Omental fat pad (tissue), 3 donors: ENCODE measurements at regions not wholly inside any gene's neighbourhood (a gene's known extent, or its start where the extent isn't known, plus 50 kb on each side); places are given as distances from the start of the nearest gene placed in this dataset.

ENCODE experiments used
- ATAC-seq: fragments of 150-250 bp; one replicate; pipeline ENCODE4 v1.9.1; 2016; ENCODE audit warnings: mild to moderate bottlenecking, moderate library complexity; ENCODE audit not compliant: low FRiP score
- DNase-seq: peaks from one replicate; pipeline ENCODE4 v3.0.0-alpha.2; 2019; ENCODE audit warnings: low spot score
- TF ChIP-seq, protein P1 (sequence below), 3 donors: fragments of 450-650 bp; IDR thresholded peaks; one replicate each; pipeline ENCODE4 v1.5.1; 2016 to 2017; ENCODE audit warnings: antibody characterized with exemption in 3 of 3, mild to moderate bottlenecking in 3 of 3, moderate library complexity in 2 of 3

DNA sequence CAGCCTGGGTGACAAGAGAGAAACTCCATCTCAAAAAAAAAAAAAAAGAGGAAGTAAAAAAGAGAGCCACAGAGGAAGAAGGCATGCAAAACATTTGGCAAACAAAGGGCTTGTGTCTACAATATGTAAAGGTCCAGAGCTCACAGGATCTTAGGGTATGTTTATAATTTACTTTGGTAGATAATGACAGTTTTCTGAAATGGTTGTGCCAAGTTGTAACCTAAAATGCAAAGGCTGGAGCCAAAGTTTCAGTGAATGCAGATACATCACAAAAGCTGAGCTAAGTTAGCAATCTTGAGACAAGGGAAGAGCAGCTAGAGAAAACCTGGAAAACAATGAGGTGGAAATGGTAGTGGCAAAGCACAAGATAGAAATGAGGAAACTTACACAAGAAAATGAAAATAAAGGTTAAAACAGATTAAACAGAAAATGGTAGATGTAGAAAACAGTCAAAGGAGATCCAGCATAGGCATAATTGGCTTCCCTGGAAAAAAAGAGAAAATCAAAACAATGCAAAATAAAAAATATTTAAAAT, 77.5 kb upstream of the HK2 start:
- TF ChIP-seq, protein P1, sequence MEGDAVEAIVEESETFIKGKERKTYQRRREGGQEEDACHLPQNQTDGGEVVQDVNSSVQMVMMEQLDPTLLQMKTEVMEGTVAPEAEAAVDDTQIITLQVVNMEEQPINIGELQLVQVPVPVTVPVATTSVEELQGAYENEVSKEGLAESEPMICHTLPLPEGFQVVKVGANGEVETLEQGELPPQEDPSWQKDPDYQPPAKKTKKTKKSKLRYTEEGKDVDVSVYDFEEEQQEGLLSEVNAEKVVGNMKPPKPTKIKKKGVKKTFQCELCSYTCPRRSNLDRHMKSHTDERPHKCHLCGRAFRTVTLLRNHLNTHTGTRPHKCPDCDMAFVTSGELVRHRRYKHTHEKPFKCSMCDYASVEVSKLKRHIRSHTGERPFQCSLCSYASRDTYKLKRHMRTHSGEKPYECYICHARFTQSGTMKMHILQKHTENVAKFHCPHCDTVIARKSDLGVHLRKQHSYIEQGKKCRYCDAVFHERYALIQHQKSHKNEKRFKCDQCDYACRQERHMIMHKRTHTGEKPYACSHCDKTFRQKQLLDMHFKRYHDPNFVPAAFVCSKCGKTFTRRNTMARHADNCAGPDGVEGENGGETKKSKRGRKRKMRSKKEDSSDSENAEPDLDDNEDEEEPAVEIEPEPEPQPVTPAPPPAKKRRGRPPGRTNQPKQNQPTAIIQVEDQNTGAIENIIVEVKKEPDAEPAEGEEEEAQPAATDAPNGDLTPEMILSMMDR (IDR thresholded peaks at IDR 0.05): no peak
- DNase-seq (no peak), ATAC-seq (no peak)

DNA sequence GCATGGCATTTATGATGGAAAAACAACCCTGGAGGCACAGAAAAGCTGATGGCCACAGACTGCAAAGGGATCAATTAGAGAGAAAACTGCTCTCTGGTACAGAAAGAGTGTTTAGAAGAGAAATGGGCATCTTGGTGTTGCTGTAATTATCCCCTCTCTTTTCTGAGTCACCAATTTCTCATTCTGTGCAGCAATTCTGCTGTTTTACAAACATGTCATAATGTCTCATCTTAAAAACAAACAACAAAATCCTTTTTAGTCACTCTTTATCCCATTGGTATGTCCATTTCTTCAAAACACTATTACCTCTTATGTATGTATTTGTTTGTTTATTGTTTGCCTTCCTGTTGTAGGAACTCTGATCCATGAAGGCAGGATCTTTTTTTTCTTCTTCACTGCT, 73.9 kb upstream of the HK2 start:
- TF ChIP-seq, protein P1 (IDR thresholded peaks at IDR 0.05): no peak
- DNase-seq: no peak
- ATAC-seq: no peak

DNA sequence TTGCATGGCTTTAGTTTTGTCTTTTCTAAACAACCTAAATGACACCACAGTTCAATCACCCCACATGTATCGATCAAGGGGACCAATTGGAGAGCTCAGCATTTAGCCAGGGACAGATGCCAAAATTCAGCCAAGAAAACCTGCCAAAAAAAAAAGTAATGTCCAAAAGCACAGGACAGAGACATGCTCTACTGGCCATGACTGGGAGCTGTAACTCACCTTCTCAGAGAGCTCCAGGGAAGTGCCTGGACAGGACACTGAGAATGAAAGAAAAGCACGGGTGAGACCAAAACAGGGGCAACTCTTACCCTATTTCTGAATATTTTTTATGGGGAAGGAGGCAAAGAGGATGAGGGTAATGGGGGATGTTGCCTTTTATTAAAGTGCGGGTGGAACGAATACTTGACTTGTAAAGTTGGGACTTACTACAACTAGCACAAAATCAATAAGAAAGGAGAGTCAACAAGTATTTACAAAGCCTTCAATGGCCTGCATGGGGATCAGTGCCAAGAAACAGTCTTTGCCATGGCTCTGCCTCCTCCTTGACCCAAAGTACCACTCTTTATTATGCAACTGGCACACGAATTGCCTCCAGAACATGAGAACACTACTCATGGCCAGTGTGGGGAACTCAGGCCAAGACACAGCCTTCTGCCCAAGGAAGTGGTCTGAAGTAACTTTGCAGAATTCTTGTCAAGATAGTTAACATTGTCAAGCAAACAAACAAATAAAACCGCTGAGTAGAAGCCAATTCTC, 72.9 kb upstream of the HK2 start:
- DNase-seq: no peak
- ATAC-seq: no peak
- TF ChIP-seq, protein P1 (IDR thresholded peaks at IDR 0.05): no peak

DNA sequence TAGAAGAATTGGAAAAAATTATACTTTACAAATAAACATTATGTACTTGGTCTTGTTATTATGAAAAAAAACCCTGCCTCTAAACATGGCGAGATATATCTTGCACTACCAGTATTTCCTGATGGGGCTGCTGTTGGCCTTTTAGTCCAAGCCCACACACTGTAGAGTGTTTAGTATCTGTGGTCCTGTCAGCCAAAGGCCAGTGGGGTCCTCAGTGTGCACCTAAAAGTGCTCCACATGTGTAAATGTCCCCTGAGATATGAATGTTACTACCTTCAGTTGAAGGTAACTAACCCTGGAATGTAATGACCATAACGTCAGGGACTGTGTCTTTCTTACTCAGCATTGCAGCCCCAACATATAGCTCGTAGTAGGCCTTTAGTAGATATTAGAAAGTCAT, 71.1 kb upstream of the HK2 start:
- DNase-seq (no peak), ATAC-seq (no peak)
- TF ChIP-seq, protein P1 (IDR thresholded peaks at IDR 0.05): no peak

DNA sequence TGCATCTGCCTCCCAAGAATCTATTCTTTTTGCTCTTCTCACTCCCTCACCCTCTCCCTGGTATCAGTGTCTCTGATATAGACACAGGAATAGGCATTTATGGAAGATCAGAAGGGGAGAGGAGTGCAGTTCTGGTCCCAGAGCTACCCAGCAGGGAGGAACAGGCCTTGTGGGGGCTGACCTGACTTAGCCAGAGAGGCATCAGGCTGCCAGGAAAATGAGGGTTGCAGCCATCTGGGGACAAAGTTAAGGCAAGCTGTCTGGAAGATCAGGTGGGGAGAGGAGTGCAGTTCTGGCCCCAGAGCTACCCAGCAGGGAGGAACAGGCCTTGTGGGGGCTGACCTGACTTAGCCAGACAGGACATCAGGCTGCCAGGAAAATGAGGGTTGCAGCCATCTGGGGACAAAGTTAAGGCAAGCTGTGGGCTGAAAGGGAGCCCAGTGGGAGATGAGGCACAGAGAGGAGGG, 69.9 kb upstream of the HK2 start:
- ATAC-seq: peak; percentile 16
- TF ChIP-seq, protein P1 (IDR thresholded peaks at IDR 0.05): no peak

DNA sequence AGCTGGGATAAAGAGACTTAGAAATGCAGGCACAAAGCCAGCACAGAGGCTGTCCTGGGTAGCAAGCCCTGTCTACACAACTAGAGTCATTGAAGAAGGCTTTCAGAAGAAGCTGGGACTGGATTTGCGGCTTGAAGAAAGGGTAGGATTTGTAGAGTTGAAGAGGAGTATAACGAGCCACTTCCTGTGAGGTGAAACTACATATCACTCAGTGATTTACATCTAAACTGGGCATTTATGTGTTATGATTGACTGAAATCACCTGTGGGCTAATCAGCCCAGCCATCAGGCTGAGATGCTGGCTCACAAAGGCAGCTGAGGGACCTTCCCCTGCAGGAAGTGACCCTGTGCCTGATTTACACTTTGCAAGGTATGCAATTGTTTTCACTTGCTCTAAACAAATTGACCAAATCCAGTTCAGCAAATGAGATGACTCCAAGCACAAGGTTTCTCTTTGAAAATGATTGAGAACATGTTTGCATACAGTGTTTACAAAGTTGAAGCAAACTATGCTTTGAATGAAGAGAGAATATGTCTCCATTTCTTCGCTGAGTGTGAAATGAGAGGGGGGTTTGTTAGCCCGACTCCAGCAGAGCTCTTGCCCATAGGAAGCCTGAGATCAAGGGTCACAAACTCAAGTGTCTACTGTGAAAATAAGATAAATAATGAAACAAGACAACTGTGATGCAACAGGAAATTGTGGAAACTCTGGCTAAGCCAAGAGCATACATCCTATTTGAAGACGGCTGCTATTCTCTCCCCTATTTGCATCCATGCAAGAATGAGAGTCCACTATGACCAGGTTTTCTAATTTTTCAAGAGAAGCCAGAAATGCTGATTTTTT, 69.3 kb upstream of the HK2 start:
- ATAC-seq: peak; percentile 42
- DNase-seq: no peak
- TF ChIP-seq, protein P1 (IDR thresholded peaks at IDR 0.05): no peak

More for the DNA sequence above, 69.9 kb upstream of the HK2 start:
- no peak for DNase-seq
